NCI-H1105 treated with DMSO at 0.1 percent for 48 hours (cell line): ENCODE measurements at regions not wholly inside any gene's neighbourhood (a gene's known extent, or its start where the extent isn't known, plus 50 kb on each side); places are given as distances from the start of the nearest gene placed in this dataset.
"Not testable (repeated sequence)": the region's sequence is repeated elsewhere in the genome, so short reads cannot be mapped to it uniquely, and the experiment has no call there.

Experiments used
- DNase-seq: peaks from one replicate; lab custom pipeline; 2025; lab: John Stamatoyannopoulos, UW

- DNase-seq, result no peak
Observed at GRCh38 chr2:21854938-21855337, 731.2 kb downstream of the TDRD15 start.

DNA sequence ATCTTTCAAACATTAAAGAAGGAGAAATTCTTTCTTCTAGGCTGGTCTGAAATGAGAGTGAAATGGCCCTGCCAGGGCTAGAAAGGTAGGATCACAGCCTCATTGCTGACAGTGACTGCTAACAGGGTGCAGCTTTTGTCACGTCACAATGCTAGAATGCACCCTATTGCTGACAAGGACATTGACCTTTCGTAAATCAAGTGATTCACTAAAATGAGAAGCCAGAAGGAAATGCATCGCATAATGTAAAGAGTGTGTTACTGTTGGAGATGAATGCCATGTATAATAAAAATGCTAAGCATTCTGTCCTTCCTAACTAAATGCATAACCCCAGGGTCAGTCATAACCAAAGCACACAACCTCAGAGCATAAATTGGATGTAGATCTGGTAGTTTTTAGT, 732.9 kb downstream of the TDRD15 start:
- DNase-seq, result no peak

DNA sequence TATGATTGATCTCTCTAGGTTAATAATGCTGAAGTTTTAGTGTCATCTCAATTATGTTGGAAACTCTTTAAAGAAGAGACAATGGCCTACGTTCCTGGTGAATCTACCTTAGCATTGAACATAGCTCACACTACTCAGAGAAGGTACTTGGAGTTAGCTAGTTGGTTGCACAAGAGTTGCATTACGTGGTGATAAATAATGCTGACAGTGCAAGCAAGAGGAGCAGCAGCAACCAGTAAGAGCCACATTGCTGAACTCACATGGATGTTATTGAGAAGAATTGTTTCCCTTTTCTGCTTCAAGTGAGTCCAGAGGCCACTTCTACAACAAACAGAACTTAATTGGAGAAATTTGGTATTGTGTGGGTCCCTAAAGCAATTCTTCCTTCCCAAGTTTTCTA, 737.1 kb downstream of the TDRD15 start:
- DNase-seq, result no peak

DNA sequence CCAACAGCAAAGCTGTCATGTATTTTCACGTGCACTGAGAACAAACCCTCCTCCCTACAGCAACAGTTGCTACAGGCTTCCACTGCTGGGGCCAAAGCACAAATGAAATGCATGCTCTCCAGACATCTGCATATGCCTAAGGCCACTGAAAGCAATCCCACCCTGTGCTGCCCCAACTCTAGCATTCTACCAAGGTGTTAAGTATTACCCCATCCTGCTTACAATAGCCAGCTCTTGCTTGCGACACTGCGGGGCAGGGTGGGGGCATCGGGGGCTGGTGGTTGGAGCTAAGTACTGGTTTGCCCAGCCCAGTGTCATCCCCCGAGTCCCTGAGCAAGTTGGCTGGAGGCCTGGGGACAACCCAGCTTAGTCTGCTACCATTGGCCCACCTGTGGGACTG, 742.5 kb downstream of the TDRD15 start:
- no peak for DNase-seq

DNA sequence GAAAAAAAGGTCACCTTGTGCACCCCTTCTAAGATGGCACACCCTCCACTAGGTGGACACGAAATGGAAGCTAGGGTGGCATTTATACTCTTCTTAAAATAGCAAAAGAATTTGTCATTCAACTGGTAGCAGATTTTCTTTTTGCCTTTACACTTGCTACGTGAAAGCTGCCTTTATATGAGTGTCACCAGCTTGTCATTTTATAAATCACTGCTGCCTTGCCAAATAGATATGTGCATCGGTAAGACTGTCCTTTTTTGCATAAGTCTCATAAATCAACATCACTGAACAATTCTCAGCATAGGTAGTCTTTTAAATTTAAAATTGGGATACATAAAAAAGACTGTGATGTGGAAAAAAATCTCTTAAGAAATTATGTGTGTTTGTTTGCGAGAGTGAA, 764.1 kb downstream of the TDRD15 start:
- DNase-seq, result no peak

DNA sequence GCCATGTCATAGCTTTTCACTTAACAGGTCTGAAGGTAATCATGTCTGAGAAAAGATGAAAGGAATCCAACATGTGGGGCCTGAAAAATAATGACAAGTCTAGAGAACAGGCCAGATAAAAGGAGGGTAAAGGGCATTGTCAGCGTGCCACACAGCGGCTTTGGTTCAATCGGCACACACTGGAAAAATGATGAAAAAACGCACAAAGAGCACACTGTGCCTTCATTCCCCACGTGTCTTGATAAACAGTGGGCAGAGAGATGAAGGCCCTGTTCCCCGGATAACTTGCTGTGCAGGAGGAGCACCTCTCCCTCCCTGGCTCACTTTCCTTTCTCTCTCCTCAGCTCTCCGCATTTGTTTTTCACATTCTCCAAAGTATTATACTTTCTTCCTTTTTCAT, 766.3 kb downstream of the TDRD15 start:
- no peak for DNase-seq

DNA sequence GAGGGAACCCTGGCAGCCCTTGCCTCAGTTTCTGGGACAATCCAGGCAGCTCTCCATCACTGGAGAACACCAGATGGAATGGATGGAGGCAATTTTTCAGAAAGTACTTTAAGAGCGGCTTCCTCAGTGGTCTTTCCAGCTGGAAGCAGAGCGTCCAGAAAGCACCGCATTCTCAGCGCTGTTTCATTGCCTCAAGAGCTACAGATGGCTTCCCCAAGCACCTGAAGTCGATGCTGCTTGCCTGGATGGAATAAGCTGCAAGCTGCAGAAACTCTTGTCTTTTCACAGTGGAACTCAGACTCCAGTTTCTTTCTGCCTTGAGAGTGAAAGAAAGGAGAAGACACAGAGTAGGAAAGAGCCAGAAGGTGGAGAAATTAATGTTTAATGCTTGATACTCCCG, 766.9 kb downstream of the TDRD15 start:
- no peak for DNase-seq

DNA sequence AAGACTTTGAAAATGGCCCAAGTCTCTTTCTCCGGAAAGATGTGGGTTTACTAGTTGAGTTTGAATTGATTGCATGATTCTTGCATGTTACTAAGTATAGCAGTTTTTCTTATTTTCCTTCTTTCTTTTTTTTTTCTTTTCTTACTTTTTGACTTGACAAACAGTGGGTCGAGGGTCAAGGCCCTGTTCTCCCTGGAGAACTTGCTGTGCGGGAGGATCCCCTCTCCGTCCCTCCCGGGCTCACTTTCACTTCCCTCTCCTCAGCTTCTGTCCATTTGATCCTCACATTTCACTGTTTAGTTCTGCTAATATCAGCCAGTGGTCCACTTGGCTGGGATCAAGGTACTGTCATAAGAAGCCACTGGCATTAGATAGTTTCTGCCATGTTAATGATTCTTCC, 767.4 kb downstream of the TDRD15 start:
- DNase-seq, result no peak

DNA sequence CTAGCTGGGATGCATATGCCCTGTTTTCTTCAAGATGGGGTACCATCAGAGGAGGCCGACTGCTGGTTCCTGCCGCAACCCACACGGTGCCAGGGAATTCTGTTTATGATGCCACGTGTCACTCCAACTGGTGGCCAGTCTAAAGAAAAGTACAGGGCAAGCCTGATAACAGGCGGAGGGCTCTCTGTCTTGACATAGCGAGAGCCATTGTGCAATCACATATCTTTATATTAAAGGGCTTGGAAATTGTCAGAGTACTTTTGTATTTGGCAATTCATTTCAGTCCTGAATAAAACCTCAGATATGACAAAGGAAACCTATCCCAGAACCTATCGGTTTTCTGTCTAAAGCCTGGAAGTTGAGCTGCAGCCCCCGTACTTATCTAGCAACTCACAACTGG, 768.4 kb downstream of the TDRD15 start:
- no peak for DNase-seq

GRCh38 chr2:21895200-21895599, 771.4 kb downstream of the TDRD15 start:
- no peak for DNase-seq

- DNase-seq, result not testable (repeated sequence)
Observed at GRCh38 chr2:21908712-21909380, 785.1 kb downstream of the TDRD15 start.

- DNase-seq, result no peak
Observed at GRCh38 chr2:21910832-21911507, 787.2 kb downstream of the TDRD15 start.

GRCh38 chr2:21912405-21912804, 788.6 kb downstream of the TDRD15 start:
- no peak for DNase-seq

- no peak for DNase-seq
Observed at GRCh38 chr2:21915201-21915600, 791.4 kb downstream of the TDRD15 start.

DNA sequence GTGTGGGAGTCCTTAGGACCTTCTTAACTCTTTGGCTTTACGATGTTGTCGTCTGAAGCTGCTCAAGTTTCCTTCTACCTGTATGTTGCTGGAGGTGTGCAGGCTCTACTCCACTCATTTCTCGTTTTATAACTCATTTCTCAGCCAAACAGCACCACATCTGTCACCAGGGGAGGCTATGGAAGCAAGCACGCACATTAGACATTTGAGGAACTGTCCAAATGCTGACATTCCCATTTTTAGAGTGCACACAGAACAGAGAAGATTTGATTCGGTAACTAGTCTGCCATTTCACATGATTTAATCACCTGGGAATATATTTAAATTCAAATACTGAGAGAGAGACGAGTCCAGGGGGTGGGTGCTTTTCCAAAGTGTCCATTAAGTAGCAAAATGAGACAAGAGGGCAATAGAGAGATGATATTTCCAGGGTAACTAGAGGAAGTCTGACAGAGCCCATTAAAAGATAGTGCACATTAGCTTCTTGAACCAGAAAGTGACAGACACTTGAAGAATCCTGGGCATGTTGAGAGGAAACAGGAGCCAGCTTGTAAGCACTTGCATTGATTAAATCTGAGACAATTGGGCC, 793.3 kb downstream of the TDRD15 start:
- DNase-seq, result no peak

- no peak for DNase-seq
Observed at GRCh38 chr2:21920721-21921120, 797.0 kb downstream of the TDRD15 start.

- no peak for DNase-seq
Observed at GRCh38 chr2:21924640-21925285, 801.0 kb downstream of the TDRD15 start.

DNA sequence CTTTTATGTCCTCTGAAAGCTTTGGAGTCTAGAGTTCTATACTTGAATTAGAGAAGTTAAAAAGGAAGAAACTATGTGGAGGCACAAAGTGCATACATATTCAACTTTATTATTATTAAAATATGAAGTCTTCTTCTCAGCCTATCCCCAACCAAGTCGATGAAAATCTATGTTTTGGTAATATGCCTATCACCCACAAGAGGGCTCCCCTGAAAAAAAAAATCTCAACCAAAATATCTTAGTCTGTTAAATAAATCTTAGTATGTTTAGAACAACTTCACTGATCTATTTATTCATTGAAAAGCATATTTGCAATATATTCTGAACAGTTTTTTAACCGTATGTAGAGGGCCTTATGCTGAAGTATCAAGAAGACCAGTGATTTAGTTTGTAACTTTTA, 804.5 kb downstream of the TDRD15 start:
- no peak for DNase-seq

DNA sequence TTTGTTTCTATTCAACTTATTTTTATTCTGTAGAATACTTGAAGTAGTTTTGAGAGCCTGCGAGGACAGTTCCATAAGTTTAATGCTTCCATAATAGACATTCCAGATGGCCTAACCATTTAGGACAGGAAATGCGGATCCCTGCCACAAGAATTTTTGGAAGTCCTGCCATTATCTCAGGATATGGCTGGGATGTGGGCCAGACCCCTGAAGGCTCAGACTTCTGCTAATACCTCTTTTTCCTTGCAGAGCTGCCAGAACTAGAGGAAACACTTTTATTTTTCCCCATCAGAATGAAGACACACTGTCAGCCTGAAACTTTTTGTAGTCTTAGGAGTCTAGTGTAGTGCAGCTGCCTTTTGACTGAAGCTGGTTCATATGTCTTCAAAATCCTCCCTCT, 806.5 kb downstream of the TDRD15 start:
- DNase-seq, result no peak

GRCh38 chr2:21939967-21940366, 816.2 kb downstream of the TDRD15 start:
- no peak for DNase-seq

GRCh38 chr2:21944536-21944935, 820.8 kb downstream of the TDRD15 start:
- no peak for DNase-seq

GRCh38 chr2:21945658-21946057, 821.9 kb downstream of the TDRD15 start:
- no peak for DNase-seq

DNA sequence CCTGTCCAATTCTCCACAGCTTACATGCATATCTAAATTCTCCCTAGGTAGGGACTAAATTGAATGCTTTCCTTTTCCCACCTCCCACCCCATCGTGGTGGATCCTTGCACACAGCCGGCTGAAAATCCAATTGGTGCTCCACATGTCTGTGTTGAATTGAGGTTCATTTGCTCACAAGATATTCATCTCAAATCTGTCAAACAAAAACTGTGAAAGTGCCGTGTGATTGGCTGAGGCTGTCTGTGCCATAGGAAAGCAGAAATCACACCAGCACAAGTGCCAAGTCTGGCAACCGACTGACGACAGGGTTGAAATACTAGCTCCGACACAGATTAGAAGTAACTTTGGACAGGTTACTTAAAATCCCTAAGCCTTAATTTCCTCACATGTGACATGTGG, 823.3 kb downstream of the TDRD15 start:
- no peak for DNase-seq
